Liver (tissue), 3 donors: ENCODE measurements at regions not wholly inside any gene's neighbourhood (a gene's known extent, or its start where the extent isn't known, plus 50 kb on each side); places are given as distances from the start of the nearest gene placed in this dataset.

Experiments used
- CTCF ChIP-seq: fragments of 150-350 bp; IDR thresholded peaks from 2 replicates; pipeline ENCODE4 v1.5.1; 2017; ENCODE audit warnings: improper control_type of control experiment, low read depth, low read length; ENCODE audit not compliant: missing input control
- EGR1 ChIP-seq, 2 donors: IDR thresholded peaks; 2 replicates each; pipeline ENCODE4 v1.6.1; 2016 to 2018; ENCODE audit warnings: antibody characterized with exemption in 2 of 2, low read depth in 2 of 2
- HNF4G ChIP-seq: IDR thresholded peaks from 2 replicates; pipeline ENCODE4 v1.6.1; 2016; ENCODE audit warnings: antibody characterized with exemption
- JUND ChIP-seq, 2 donors: IDR thresholded peaks; 2 replicates each; pipeline ENCODE4 v1.6.1; 2016; ENCODE audit warnings: antibody characterized with exemption in 2 of 2
- RAD21 ChIP-seq, 2 donors: IDR thresholded peaks; 2 replicates each; pipeline ENCODE4 v1.6.1; 2016; ENCODE audit warnings: antibody characterized with exemption in 2 of 2, mild to moderate bottlenecking in 2 of 2
- REST ChIP-seq: IDR thresholded peaks from 2 replicates; pipeline ENCODE4 v1.6.1; 2016; ENCODE audit warnings: antibody characterized with exemption, mild to moderate bottlenecking
- RXRA ChIP-seq, 2 donors: IDR thresholded peaks; 2 replicates each; pipeline ENCODE4 v1.6.1; 2017 to 2018; ENCODE audit warnings: antibody characterized with exemption in 2 of 2, mild to moderate bottlenecking in 1 of 2
- SP1 ChIP-seq: IDR thresholded peaks from 2 replicates; pipeline ENCODE4 v1.6.1; 2018; ENCODE audit warnings: antibody characterized with exemption, mild to moderate bottlenecking
- TAF1 ChIP-seq: conservative IDR thresholded peaks from 2 replicates; pipeline ENCODE4 v1.6.1; 2016; ENCODE audit warnings: antibody characterized with exemption, mild to moderate bottlenecking
- YY1 ChIP-seq: IDR thresholded peaks from 2 replicates; pipeline ENCODE4 v1.6.1; 2016; ENCODE audit warnings: antibody characterized with exemption, mild to moderate bottlenecking
- TF ChIP-seq, protein P1 (sequence below): IDR thresholded peaks from 2 replicates; pipeline ENCODE4 v1.6.1; 2016; ENCODE audit warnings: antibody characterized with exemption
- TF ChIP-seq, protein P2 (sequence below): IDR thresholded peaks from 2 replicates; pipeline ENCODE4 v1.6.1; 2016; ENCODE audit warnings: antibody characterized with exemption
- donor health status: healthy.
- donor health status: healthy.

DNA sequence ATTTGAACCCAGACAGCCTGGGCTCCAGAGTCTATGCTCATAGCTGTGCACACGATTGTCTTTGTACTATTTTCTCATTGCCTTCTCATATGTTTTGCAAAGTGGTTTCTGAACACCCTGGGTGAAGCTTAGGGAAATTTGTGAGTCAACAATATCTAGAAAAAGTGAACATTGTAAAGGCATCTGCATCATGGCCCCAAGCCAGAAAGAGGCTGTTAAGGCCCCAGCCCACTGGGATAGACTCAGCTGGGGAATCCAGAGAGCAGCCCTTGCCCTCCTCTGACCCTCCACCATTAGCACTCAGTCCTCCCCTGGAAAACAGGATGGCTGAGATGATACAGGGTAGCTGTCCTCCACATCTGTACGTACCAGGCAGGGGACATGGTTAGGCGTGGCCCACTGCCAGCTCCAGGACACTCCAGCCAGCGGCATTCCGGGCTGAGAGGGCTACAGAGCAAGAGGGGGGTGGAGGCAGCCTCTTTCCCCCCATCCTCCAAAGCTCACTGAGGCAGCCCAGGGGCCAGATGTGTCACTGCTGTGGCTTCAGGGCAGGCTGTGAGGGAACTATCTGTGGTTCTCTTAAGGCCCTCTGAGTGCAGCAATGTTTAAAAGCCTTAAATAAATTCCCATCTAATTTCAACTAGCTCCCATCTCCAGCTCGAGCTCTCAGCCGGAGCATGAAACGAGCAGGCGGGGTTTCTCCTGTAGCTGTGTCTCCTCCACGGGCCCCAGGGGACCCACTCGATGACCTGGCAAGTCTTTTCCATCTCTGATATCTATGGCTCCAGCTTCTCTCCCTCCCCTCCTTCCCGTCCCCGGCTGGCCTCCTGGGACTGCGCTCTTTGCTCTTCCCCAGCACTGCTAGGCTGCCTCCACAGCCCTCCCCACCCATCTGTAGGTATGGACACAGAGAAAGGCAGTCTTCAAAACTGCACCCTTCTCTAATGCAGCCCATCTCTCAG is 209.4 kb upstream of the LRFN2 start:
- TF ChIP-seq SP1 (no peak), REST (no peak), CTCF (no peak), TAF1 (no peak), HNF4G (no peak), YY1 (no peak), EGR1 (IDR thresholded peaks at IDR 0.05; ENCODE audit: low read depth in 2 of 2) (no peak), JUND (IDR thresholded peaks at IDR 0.05) (no peak), RXRA (IDR thresholded peaks at IDR 0.05) (no peak), RAD21 (IDR thresholded peaks at IDR 0.05) (no peak)
- TF ChIP-seq, protein P1, sequence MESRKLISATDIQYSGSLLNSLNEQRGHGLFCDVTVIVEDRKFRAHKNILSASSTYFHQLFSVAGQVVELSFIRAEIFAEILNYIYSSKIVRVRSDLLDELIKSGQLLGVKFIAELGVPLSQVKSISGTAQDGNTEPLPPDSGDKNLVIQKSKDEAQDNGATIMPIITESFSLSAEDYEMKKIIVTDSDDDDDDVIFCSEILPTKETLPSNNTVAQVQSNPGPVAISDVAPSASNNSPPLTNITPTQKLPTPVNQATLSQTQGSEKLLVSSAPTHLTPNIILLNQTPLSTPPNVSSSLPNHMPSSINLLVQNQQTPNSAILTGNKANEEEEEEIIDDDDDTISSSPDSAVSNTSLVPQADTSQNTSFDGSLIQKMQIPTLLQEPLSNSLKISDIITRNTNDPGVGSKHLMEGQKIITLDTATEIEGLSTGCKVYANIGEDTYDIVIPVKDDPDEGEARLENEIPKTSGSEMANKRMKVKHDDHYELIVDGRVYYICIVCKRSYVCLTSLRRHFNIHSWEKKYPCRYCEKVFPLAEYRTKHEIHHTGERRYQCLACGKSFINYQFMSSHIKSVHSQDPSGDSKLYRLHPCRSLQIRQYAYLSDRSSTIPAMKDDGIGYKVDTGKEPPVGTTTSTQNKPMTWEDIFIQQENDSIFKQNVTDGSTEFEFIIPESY: no peak
- TF ChIP-seq, protein P2, sequence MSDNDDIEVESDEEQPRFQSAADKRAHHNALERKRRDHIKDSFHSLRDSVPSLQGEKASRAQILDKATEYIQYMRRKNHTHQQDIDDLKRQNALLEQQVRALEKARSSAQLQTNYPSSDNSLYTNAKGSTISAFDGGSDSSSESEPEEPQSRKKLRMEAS: no peak
